G401 (cell line): ENCODE measurements at regions not wholly inside any gene's neighbourhood (a gene's known extent, or its start where the extent isn't known, plus 50 kb on each side); places are given as distances from the start of the nearest gene placed in this dataset.
A peak's percentile ranks its signal among the peaks of the same experiment; 100 is the strongest.

ENCODE experiments used
- DNase-seq: peaks from one replicate; pipeline ENCODE4 v3.0.0-alpha.2; 2015; ENCODE audit warnings: low spot score
- in situ Hi-C: cut with HindIII; loops from 2 replicates; pipeline ENCODE4 v1.10.0; 2016; ENCODE audit warnings: low sequenced_read_pairs, mixed read lengths

- no peak for DNase-seq
- in situ Hi-C loops, result no loop called here
Measured at GRCh38 chr4:81574991-81575390, 103.3 kb upstream of the RASGEF1B start.

- in situ Hi-C loops, result no loop called here
- DNase-seq, result no peak
Measured at GRCh38 chr4:81573840-81574239, 102.1 kb upstream of the RASGEF1B start.

- in situ Hi-C loops, result no loop called here
- no peak for DNase-seq
Measured at GRCh38 chr4:81572402-81572801, 100.7 kb upstream of the RASGEF1B start.

- no peak for DNase-seq
- in situ Hi-C loops, result no loop called here
Measured at GRCh38 chr4:81571105-81571504, 99.4 kb upstream of the RASGEF1B start.

GRCh38 chr4:81566161-81566591 is 94.5 kb upstream of the RASGEF1B start:
- in situ Hi-C loops, result no loop called here
- DNase-seq, result no peak

- in situ Hi-C loops, result no loop called here
- DNase-seq, result peak; percentile 22
Measured at GRCh38 chr4:81565142-81565870, 93.6 kb upstream of the RASGEF1B start.

GRCh38 chr4:81564025-81564424 is 92.3 kb upstream of the RASGEF1B start:
- in situ Hi-C loops, result no loop called here
- DNase-seq, result no peak

- DNase-seq, result no peak
- in situ Hi-C loops, result no loop called here
Measured at GRCh38 chr4:81562093-81562492, 90.4 kb upstream of the RASGEF1B start.

- in situ Hi-C loops, result no loop called here
- DNase-seq, result no peak
Measured at GRCh38 chr4:81557306-81557705, 85.6 kb upstream of the RASGEF1B start.

GRCh38 chr4:81555489-81555888 is 83.8 kb upstream of the RASGEF1B start:
- in situ Hi-C loops, result no loop called here
- DNase-seq, result no peak

- no peak for DNase-seq
- in situ Hi-C loops, result no loop called here
Measured at GRCh38 chr4:81552086-81552485, 80.4 kb upstream of the RASGEF1B start.

- in situ Hi-C loops, result no loop called here
- no peak for DNase-seq
Measured at GRCh38 chr4:81550388-81550859, 78.7 kb upstream of the RASGEF1B start.

- in situ Hi-C loops, result no loop called here
- DNase-seq, result no peak
Measured at GRCh38 chr4:81549984-81550383, 78.3 kb upstream of the RASGEF1B start.

- in situ Hi-C loops, result no loop called here
Measured at GRCh38 chr4:81546777-81547176, 75.1 kb upstream of the RASGEF1B start.

GRCh38 chr4:81541161-81541945 is 69.6 kb upstream of the RASGEF1B start:
- DNase-seq, result no peak
- in situ Hi-C loops, result no loop called here

More at GRCh38 chr4:81546777-81547176, 75.1 kb upstream of the RASGEF1B start:
- DNase-seq, result no peak

GRCh38 chr4:81538716-81539427 is 67.2 kb upstream of the RASGEF1B start:
- in situ Hi-C loops, result no loop called here
- no peak for DNase-seq

GRCh38 chr4:81531410-81531809 is 59.7 kb upstream of the RASGEF1B start:
- no peak for DNase-seq
- in situ Hi-C loops, result no loop called here

- in situ Hi-C loops, result no loop called here
- no peak for DNase-seq
Measured at GRCh38 chr4:81528979-81529378, 57.3 kb upstream of the RASGEF1B start.

GRCh38 chr4:81528200-81528599 is 56.5 kb upstream of the RASGEF1B start:
- in situ Hi-C loops, result no loop called here
- no peak for DNase-seq

GRCh38 chr4:81527709-81528108 is 56.0 kb upstream of the RASGEF1B start:
- in situ Hi-C loops, result no loop called here
- DNase-seq, result no peak
